AG04450 (cell line): ENCODE measurements at regions not wholly inside any gene's neighbourhood (a gene's known extent, or its start where the extent isn't known, plus 50 kb on each side); places are given as distances from the start of the nearest gene placed in this dataset.

Experiments used
- CTCF ChIA-PET: fragments of 300-600, 350-600 bp; formaldehyde crosslinking; extraction: SDS; loops from one replicate; lab custom pipeline; 2022; ENCODE audit warnings: antibody characterized with exemption, inconsistent platforms; lab: Charles Lee
- POLR2A ChIA-PET: fragments of 350-600 bp; formaldehyde crosslinking; extraction: SDS; loops from one replicate; lab custom pipeline; 2021; ENCODE audit warnings: antibody characterized with exemption, inconsistent platforms; lab: Yijun Ruan, JAX
- DNase-seq: peaks from one replicate; pipeline ENCODE4 v3.0.0-alpha.2; 2011; ENCODE audit warnings: low read depth, low spot score
- H3K27ac ChIP-seq: one replicate; pipeline ENCODE4 v1.5.1; 2012; ENCODE audit warnings: low read depth, low read length, control low read depth
- H3K27me3 ChIP-seq: one replicate; pipeline ENCODE4 v1.6.0; 2012; ENCODE audit warnings: low read length; ENCODE audit not compliant: control insufficient read depth, insufficient read depth
- H3K4me3 ChIP-seq: 2 replicates; pipeline ENCODE4 v1.5.1; 2011; ENCODE audit warnings: mild to moderate bottlenecking, low read depth, low read length, control low read depth
- H3K9me3 ChIP-seq: 2 replicates; pipeline ENCODE4 v1.5.1; 2012; ENCODE audit warnings: low read length; ENCODE audit not compliant: control insufficient read depth, insufficient read depth
- TF ChIP-seq, protein P1 (sequence below): IDR thresholded peaks from 2 replicates; pipeline ENCODE4 v1.5.1; 2011; ENCODE audit warnings: low read depth, low read length, control low read depth, inconsistent platforms

DNA sequence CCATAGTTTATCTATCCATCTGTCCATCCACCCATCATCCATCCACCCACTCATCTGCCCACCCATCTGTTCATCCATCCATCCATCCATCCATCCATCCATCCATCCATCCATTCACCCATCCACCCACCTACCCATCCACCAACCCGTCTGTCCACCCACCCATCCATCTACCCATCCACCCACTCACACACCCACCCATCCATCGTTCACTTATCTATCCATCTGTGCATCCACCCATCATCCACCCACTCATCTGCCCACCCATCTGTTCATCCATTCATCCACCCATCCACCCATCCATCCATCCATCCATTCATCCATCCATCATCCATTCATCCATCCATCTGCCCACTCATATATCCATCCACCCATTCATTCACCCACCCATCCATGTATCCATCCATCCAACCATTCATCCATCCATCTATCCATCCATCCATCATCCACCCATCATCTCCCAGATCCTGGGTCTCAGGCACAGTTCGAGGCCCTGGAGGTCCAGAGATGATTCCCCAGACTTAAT lies 88.2 kb upstream of the WNT4 start:
- TF ChIP-seq, protein P1, sequence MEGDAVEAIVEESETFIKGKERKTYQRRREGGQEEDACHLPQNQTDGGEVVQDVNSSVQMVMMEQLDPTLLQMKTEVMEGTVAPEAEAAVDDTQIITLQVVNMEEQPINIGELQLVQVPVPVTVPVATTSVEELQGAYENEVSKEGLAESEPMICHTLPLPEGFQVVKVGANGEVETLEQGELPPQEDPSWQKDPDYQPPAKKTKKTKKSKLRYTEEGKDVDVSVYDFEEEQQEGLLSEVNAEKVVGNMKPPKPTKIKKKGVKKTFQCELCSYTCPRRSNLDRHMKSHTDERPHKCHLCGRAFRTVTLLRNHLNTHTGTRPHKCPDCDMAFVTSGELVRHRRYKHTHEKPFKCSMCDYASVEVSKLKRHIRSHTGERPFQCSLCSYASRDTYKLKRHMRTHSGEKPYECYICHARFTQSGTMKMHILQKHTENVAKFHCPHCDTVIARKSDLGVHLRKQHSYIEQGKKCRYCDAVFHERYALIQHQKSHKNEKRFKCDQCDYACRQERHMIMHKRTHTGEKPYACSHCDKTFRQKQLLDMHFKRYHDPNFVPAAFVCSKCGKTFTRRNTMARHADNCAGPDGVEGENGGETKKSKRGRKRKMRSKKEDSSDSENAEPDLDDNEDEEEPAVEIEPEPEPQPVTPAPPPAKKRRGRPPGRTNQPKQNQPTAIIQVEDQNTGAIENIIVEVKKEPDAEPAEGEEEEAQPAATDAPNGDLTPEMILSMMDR = no peak
- CTCF ChIA-PET = no interaction called here
- DNase-seq = no peak
- Histone ChIP-seq H3K9me3 (peaks cover 3% of the 10 kb centered on the region; the same call in 1 of the 2 replicates), H3K27me3 (peaks cover 42% of the 10 kb centered on the region), H3K27ac (no peak overlapping the region), H3K4me3 (no peak overlapping the region)
- POLR2A ChIA-PET = no interaction called here

DNA sequence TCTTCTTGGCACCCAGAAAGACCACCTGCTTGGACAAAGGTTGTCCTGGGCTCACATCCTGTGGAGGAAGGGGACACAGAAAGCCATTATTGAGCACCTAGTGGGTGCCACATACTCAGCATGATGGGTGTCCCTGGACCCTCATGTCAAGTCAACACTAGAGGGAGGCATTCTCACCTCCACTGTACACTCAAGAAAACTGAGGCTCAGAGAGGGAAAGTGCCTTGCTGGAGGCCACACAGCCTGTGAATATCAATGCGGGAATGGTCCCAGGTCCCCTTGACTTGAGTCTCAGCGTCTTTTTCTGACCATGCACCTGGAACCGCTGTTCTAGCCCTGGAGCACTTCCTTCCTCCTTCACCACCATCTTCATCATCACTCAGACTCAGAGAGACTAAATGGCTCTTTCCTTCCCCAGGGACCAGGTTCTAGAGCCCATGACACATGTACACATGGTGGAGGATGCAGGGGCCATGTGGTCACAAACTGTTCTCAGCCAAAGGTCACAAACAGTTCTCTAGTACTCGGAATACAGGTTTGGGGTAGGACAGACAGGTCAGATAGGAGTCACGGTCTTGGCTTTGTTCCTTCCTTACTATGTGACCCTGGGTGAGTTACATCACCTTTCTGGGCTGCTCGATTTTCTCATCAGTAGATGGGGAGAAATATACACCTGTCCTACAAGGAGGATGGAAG lies 89.2 kb upstream of the WNT4 start:
- POLR2A ChIA-PET = no interaction called here
- Histone ChIP-seq H3K27ac (no peak overlapping the region), H3K9me3 (peaks cover 3% of the 10 kb centered on the region; the same call in 1 of the 2 replicates), H3K27me3 (peaks cover 49% of the 10 kb centered on the region), H3K4me3 (no peak overlapping the region)
- no peak for DNase-seq
- CTCF ChIA-PET = no interaction called here
- TF ChIP-seq, protein P1 = no peak

DNA sequence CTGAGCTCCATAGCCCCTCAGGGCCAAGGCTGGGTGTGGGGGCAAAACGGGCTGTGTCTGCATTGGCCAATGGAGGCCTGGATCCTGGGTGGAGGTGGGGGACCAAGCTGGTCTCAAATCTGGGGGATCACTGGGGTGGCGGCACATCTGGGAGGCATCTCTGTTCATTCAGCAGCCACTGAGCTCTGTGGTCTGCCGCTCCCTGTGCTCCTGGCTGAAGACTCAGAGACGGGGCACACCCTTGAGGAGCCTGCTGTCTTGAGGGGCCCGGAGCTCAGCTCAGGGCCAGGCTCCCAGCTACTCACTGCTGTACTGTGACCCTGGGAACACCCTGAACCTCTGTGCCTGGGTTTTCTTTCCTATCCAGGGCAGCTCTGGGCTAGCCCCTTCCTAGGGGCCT lies 90.3 kb upstream of the WNT4 start:
- DNase-seq = no peak
- peaks cover 49% of the 10 kb centered on the region for H3K27me3 ChIP-seq
- no peak overlapping the region for H3K4me3 ChIP-seq
- TF ChIP-seq, protein P1 = no peak
- no peak overlapping the region for H3K27ac ChIP-seq
- ChIA-PET CTCF (no interaction called here), POLR2A (no interaction called here)
- H3K9me3 ChIP-seq = peaks cover 3% of the 10 kb centered on the region; the same call in 1 of the 2 replicates

GRCh38 chr1:22234476-22235030 lies 91.7 kb upstream of the WNT4 start:
- no peak overlapping the region for H3K27ac ChIP-seq
- peaks cover 3% of the 10 kb centered on the region; the same call in 1 of the 2 replicates for H3K9me3 ChIP-seq
- TF ChIP-seq, protein P1 = no peak
- DNase-seq = no peak
- CTCF ChIA-PET = no interaction called here
- POLR2A ChIA-PET = interaction anchor here (0.7 kb wide), 1 partner anchor 297 kb away, joined by 4 read pairs; the partner anchor contains the start of gene HSPG2
- H3K27me3 ChIP-seq = peaks cover 44% of the 10 kb centered on the region
- H3K4me3 ChIP-seq = no peak overlapping the region

GRCh38 chr1:22236166-22236565 lies 93.3 kb upstream of the WNT4 start:
- Histone ChIP-seq H3K4me3 (no peak overlapping the region), H3K27ac (no peak overlapping the region), H3K9me3 (peaks cover 3% of the 10 kb centered on the region; the same call in 1 of the 2 replicates), H3K27me3 (peaks cover 51% of the 10 kb centered on the region)
- POLR2A ChIA-PET = no interaction called here
- TF ChIP-seq, protein P1 = no peak
- no peak for DNase-seq
- CTCF ChIA-PET = no interaction called here
